Esophagus muscularis mucosa (tissue), 4 donors: ENCODE measurements at regions not wholly inside any gene's neighbourhood (a gene's known extent, or its start where the extent isn't known, plus 50 kb on each side); places are given as distances from the start of the nearest gene placed in this dataset.

Experiments used
- DNase-seq: peaks from one replicate; pipeline ENCODE4 v3.0.0-alpha.2; 2017; ENCODE audit errors: extremely low spot score
- H3K27ac ChIP-seq, 4 donors: fragments of 200-600 bp; sonication (generic); replicated peaks in 1 of 4; 1 replicate in 3 of 4; 2 replicates in 1 of 4; pipeline ENCODE4 v1.5.1; 2016 to 2019; ENCODE audit warnings: mild to moderate bottlenecking in 1 of 4
- H3K27me3 ChIP-seq, 4 donors: fragments of 200-600 bp; sonication (generic); one replicate each; pipeline versions ENCODE4 v1.5.1 to v1.6.0; 2016 to 2019
- H3K36me3 ChIP-seq, 4 donors: fragments of 200-600 bp; sonication (generic); one replicate each; pipeline ENCODE4 v1.5.1; 2016 to 2019
- H3K4me1 ChIP-seq, 4 donors: fragments of 200-600 bp; sonication (generic); one replicate each; pipeline ENCODE4 v1.5.1; 2016 to 2019
- H3K4me3 ChIP-seq, 4 donors: fragments of 200-600 bp; sonication (generic); 1 replicate in 2 of 4; 2 replicates in 2 of 4; pipeline ENCODE4 v1.5.1; 2016 to 2019; ENCODE audit warnings: mild to moderate bottlenecking in 4 of 4, moderate library complexity in 1 of 4
- H3K9me3 ChIP-seq, 4 donors: fragments of 200-600 bp; sonication (generic); 1 replicate in 3 of 4; 2 replicates in 1 of 4; pipeline ENCODE4 v1.5.1; 2016 to 2019
- EP300 ChIP-seq: sonication (generic); formaldehyde crosslinking; IDR thresholded peaks from one replicate; pipeline ENCODE4 v1.6.1; 2017; ENCODE audit warnings: antibody characterized with exemption
- POLR2A ChIP-seq: fragments of 450-650 bp; IDR thresholded peaks from one replicate; pipeline ENCODE4 v1.6.1; 2017; ENCODE audit warnings: antibody characterized with exemption, moderate library complexity, mild to moderate bottlenecking, low read depth
- POLR2AphosphoS5 ChIP-seq, 2 donors: sonication (generic); formaldehyde crosslinking; IDR thresholded peaks; one replicate each; pipeline ENCODE4 v1.6.1; 2017; ENCODE audit warnings: antibody characterized with exemption in 2 of 2
- WGBS: methylation state at CpG from one replicate; pipeline ENCODE4 v1.1.5; 2018; 5-methylcytosine and 5-hydroxymethylcytosine counted together
- intact Hi-C: fragments of 100-400 bp; cut with DNase I; formaldehyde crosslinking; loops from one replicate; pipeline ENCODE4 v1.15.1; 2023
- TF ChIP-seq, protein P1 (sequence below), 3 experiments: fragments of 200-600 bp in 2 of 3; fragments of 450-650 bp in 1 of 3; sonication (generic) in 2 of 3; IDR thresholded peaks; one replicate each; pipeline ENCODE4 v1.5.1; 2017 to 2019; ENCODE audit warnings: antibody characterized with exemption in 3 of 3, mild to moderate bottlenecking in 2 of 3, moderate library complexity in 1 of 3

DNA sequence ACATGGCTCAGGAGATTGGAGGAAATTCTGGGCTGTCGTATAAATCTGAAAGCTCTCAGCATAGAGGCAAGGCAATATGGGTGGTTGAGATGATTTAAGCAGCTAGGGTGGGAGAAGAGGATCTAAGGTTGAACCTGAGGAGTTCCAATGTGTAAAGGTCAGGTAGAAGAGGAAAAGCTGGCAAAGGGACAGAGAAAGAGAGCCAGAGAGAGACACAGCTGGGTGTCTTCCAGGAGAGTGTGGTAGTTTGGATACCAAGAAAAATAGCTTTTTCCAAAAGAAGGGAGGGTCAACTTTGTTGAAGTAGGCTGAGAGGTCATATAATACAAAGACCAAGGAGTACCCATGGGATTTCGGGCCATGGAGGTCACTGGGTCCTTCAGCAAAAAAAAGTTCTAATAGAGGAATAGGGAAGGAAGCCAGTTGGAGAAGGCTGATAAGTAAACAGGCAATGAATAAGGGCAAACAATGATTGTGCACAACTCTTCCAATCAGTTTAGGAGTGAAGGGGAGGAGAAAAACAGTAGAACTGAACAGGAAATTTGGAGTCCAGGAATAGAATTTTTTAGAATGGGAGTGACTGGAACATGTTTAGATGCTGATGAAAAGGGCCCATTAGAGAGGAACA, 135.1 kb downstream of the QRSL1 start:
- intact Hi-C loops = no loop called here
- 75% methylated on average over 2 of the region's 2 CpGs for WGBS
- no peak for DNase-seq
- Histone ChIP-seq H3K36me3 (no peaks in the 10 kb centered on the region), H3K4me1 (no peaks in the 10 kb centered on the region), H3K9me3 (peaks cover 0 to 18% (median 4%) of the 10 kb centered on the region in 4 donors), H3K4me3 (no peak overlapping the region), H3K27ac (no peak overlapping the region), H3K27me3 (no peaks in the 10 kb centered on the region)
- TF ChIP-seq, protein P1, sequence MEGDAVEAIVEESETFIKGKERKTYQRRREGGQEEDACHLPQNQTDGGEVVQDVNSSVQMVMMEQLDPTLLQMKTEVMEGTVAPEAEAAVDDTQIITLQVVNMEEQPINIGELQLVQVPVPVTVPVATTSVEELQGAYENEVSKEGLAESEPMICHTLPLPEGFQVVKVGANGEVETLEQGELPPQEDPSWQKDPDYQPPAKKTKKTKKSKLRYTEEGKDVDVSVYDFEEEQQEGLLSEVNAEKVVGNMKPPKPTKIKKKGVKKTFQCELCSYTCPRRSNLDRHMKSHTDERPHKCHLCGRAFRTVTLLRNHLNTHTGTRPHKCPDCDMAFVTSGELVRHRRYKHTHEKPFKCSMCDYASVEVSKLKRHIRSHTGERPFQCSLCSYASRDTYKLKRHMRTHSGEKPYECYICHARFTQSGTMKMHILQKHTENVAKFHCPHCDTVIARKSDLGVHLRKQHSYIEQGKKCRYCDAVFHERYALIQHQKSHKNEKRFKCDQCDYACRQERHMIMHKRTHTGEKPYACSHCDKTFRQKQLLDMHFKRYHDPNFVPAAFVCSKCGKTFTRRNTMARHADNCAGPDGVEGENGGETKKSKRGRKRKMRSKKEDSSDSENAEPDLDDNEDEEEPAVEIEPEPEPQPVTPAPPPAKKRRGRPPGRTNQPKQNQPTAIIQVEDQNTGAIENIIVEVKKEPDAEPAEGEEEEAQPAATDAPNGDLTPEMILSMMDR (IDR thresholded peaks at IDR 0.05) = no peak
- no peak for TF ChIP-seq POLR2AphosphoS5 (IDR thresholded peaks at IDR 0.05)
- no peak for TF ChIP-seq POLR2A
- TF ChIP-seq EP300 = no peak

DNA sequence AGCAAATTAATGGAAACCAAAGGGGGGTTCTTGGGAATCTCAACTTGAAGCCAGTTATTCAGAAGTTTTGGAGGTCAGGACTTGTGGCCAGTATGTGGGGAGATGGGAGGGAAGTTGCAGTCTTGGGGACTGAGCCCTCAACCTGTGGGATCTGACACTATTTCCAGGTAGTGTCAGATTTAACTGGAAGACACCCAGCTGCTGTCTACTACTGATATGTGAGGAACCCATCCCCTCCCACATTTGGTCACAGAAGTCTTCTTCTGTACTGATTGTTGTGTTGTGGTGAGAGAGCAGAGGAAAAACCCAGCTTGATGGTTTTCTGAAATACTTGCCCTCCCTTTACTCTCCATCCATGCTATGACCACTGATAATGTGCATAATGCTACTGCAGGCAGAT, 134.0 kb downstream of the QRSL1 start:
- DNase-seq = no peak
- no peaks in the 10 kb centered on the region for H3K27me3 ChIP-seq

DNA sequence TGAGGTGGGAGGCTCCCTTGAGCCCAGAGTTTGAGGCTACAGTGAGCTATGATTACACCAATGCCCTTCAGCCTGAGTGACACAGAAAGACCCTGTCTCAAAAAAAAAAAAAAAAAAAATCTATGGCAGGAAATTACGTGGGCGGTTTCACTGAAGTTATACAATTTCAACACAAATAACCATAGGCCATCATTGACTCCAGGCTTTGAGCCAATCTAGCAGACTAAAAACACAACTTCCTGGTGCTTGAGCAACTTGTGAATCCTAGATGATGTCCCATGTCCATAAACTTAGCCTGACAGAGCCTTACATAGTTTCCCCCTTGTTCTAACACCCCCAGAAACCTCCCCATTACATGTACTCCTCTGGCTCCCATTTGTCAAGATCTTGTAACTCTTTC, 131.8 kb downstream of the QRSL1 start:
- no peaks in the 10 kb centered on the region for H3K27me3 ChIP-seq
- H3K27ac ChIP-seq = no peak overlapping the region
- no peak overlapping the region for H3K4me3 ChIP-seq
- intact Hi-C loops = no loop called here
- WGBS = 79% methylated on average over 2 of the region's 2 CpGs
- no peaks in the 10 kb centered on the region for H3K4me1 ChIP-seq
- H3K36me3 ChIP-seq = no peaks in the 10 kb centered on the region
- no peak for DNase-seq
- H3K9me3 ChIP-seq = peaks cover 0 to 10% (median 2%) of the 10 kb centered on the region in 4 donors
- TF ChIP-seq, protein P1 (IDR thresholded peaks at IDR 0.05) = no peak
- TF ChIP-seq EP300 = no peak
- TF ChIP-seq POLR2A = no peak
- no peak for TF ChIP-seq POLR2AphosphoS5 (IDR thresholded peaks at IDR 0.05)

More for the DNA sequence above, 134.0 kb downstream of the QRSL1 start:
- TF ChIP-seq EP300 (no peak), POLR2AphosphoS5 (IDR thresholded peaks at IDR 0.05) (no peak)
- TF ChIP-seq, protein P1 (IDR thresholded peaks at IDR 0.05) = no peak
- Histone ChIP-seq H3K4me3 (no peak overlapping the region), H3K36me3 (no peaks in the 10 kb centered on the region), H3K4me1 (no peaks in the 10 kb centered on the region), H3K9me3 (peaks cover 0 to 10% (median 2%) of the 10 kb centered on the region in 4 donors), H3K27ac (no peak overlapping the region)
- intact Hi-C loops = no loop called here

DNA sequence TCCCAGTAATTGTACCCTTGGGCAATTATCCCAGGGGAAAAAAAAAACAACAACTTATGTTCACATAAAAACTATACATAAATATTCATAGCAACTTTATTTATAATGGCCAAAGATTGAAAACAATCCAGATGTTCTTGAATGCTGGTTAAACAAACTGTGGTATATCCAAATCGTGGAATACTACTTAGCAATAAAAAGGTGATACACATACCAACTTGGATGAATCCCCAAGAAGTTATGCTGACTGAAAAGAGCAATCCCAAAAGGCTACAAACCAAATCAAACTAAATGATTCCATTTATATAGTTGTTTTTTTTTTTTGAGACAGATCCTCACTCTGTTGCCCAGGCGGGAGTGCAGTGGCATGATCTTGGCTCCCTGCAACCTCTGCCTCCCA, 129.7 kb downstream of the QRSL1 start:
- WGBS = 94% methylated on average over 2 of the region's 2 CpGs
- H3K9me3 ChIP-seq = peaks cover 0 to 10% (median 2%) of the 10 kb centered on the region in 4 donors
- intact Hi-C loops = no loop called here
- H3K4me1 ChIP-seq = no peaks in the 10 kb centered on the region
- no peaks in the 10 kb centered on the region for H3K27me3 ChIP-seq
- H3K4me3 ChIP-seq = no peak overlapping the region
- DNase-seq = no peak
- H3K27ac ChIP-seq = no peak overlapping the region
- H3K36me3 ChIP-seq = no peaks in the 10 kb centered on the region
- TF ChIP-seq POLR2AphosphoS5 (IDR thresholded peaks at IDR 0.05) (no peak), EP300 (no peak), POLR2A (no peak)
- TF ChIP-seq, protein P1 (IDR thresholded peaks at IDR 0.05) = no peak
